GM19452 (cell line): ENCODE measurements at regions not wholly inside any gene's neighbourhood (a gene's known extent, or its start where the extent isn't known, plus 50 kb on each side); places are given as distances from the start of the nearest gene placed in this dataset.
A peak's percentile ranks its signal among the peaks of the same experiment; 100 is the strongest.
"Not testable (repeated sequence)": the region's sequence is repeated elsewhere in the genome, so short reads cannot be mapped to it uniquely, and the experiment has no call there.

Experiments
- ATAC-seq: cut with Tn5 transposase; IDR thresholded peaks from one replicate; pipeline ENCODE4 v1.9.1; 2021; ENCODE audit not compliant: unreplicated experiment

GRCh38 chr7:20083781-20084180 is 133.4 kb downstream of the MACC1 start:
- ATAC-seq = no peak

GRCh38 chr7:20079080-20079479 is 138.1 kb downstream of the MACC1 start:
- ATAC-seq = no peak

- ATAC-seq = no peak
Measured at GRCh38 chr7:20076835-20077234, 140.3 kb downstream of the MACC1 start.

- ATAC-seq = no peak
Measured at GRCh38 chr7:20075992-20076820, 141.0 kb downstream of the MACC1 start.

GRCh38 chr7:20075440-20075839 is 141.7 kb downstream of the MACC1 start:
- no peak for ATAC-seq

GRCh38 chr7:20068004-20068403 is 149.2 kb downstream of the MACC1 start:
- ATAC-seq = not testable (repeated sequence)

- peak; percentile 99 for ATAC-seq
Measured at GRCh38 chr7:20064974-20065862, 152.0 kb downstream of the MACC1 start.

- no peak for ATAC-seq
Measured at GRCh38 chr7:20064181-20064970, 152.8 kb downstream of the MACC1 start.

- no peak for ATAC-seq
Measured at GRCh38 chr7:20063644-20064043, 153.5 kb downstream of the MACC1 start.

- ATAC-seq = no peak
Measured at GRCh38 chr7:20062932-20063331, 154.3 kb downstream of the MACC1 start.

- ATAC-seq = no peak
Measured at GRCh38 chr7:20053334-20054104, 163.7 kb downstream of the MACC1 start.

- ATAC-seq = no peak
Measured at GRCh38 chr7:20050241-20050966, 166.8 kb downstream of the MACC1 start.

- no peak for ATAC-seq
Measured at GRCh38 chr7:20038676-20039075, 178.5 kb downstream of the MACC1 start.

GRCh38 chr7:20035279-20035875 is 181.8 kb downstream of the MACC1 start:
- no peak for ATAC-seq

- ATAC-seq = no peak
Measured at GRCh38 chr7:20033621-20034400, 183.4 kb downstream of the MACC1 start.

- no peak for ATAC-seq
Measured at GRCh38 chr7:20032741-20033140, 184.4 kb downstream of the MACC1 start.

GRCh38 chr7:20030915-20031362 is 186.2 kb downstream of the MACC1 start:
- ATAC-seq = peak; percentile 49

GRCh38 chr7:20030417-20030816 is 186.8 kb downstream of the MACC1 start:
- ATAC-seq = peak; percentile 90
